LNCaP clone FGC (cell line): ENCODE measurements at regions not wholly inside any gene's neighbourhood (a gene's known extent, or its start where the extent isn't known, plus 50 kb on each side); places are given as distances from the start of the nearest gene placed in this dataset.

ENCODE experiments used
- DNase-seq: peaks from one replicate; pipeline ENCODE4 v3.0.0-alpha.2; 2011; ENCODE audit warnings: low read depth
- H3K4me3 ChIP-seq: 2 replicates; pipeline ENCODE4 v1.5.1; 2011; ENCODE audit warnings: mild to moderate bottlenecking, low read depth, low read length, control low read depth
- CTCF ChIP-seq: IDR thresholded peaks from 2 replicates; pipeline ENCODE4 v1.5.1; 2012; ENCODE audit warnings: mild to moderate bottlenecking; ENCODE audit not compliant: control insufficient read depth, insufficient read depth; ENCODE audit errors: extremely low read depth

- TF ChIP-seq CTCF, result no peak
- DNase-seq, result no peak
- no peak overlapping the region for H3K4me3 ChIP-seq
Observed at GRCh38 chr5:124645396-124645795, 101.0 kb downstream of the ZNF608 start.

- no peak for TF ChIP-seq CTCF
- no peak overlapping the region for H3K4me3 ChIP-seq
- DNase-seq, result no peak
Observed at GRCh38 chr5:124644582-124644981, 101.9 kb downstream of the ZNF608 start.

GRCh38 chr5:124644138-124644537 is 102.3 kb downstream of the ZNF608 start:
- TF ChIP-seq CTCF, result no peak
- H3K4me3 ChIP-seq, result no peak overlapping the region
- no peak for DNase-seq

GRCh38 chr5:124643336-124643735 is 103.1 kb downstream of the ZNF608 start:
- no peak for TF ChIP-seq CTCF
- DNase-seq, result no peak

GRCh38 chr5:124642151-124642550 is 104.3 kb downstream of the ZNF608 start:
- no peak for DNase-seq
- no peak overlapping the region for H3K4me3 ChIP-seq
- TF ChIP-seq CTCF, result no peak

More at GRCh38 chr5:124643336-124643735, 103.1 kb downstream of the ZNF608 start:
- no peak overlapping the region for H3K4me3 ChIP-seq

GRCh38 chr5:124641154-124641792 is 105.2 kb downstream of the ZNF608 start:
- TF ChIP-seq CTCF, result no peak
- no peak for DNase-seq
- no peak overlapping the region for H3K4me3 ChIP-seq

- H3K4me3 ChIP-seq, result no peak overlapping the region
- DNase-seq, result no peak
- no peak for TF ChIP-seq CTCF
Observed at GRCh38 chr5:124639095-124639665, 107.3 kb downstream of the ZNF608 start.
